HAP-1 (cell line): ENCODE measurements at regions not wholly inside any gene's neighbourhood (a gene's known extent, or its start where the extent isn't known, plus 50 kb on each side); places are given as distances from the start of the nearest gene placed in this dataset.
A peak's percentile ranks its signal among the peaks of the same experiment; 100 is the strongest.

Experiments
- DNase-seq, 2 experiments: peaks; one replicate each; pipeline ENCODE4 v3.0.0-alpha.2; 2016 to 2020; ENCODE audit warnings: low spot score in 2 of 2
- H3K27me3 ChIP-seq: fragments of 250-450 bp; sonication (Bioruptor Pico); 2 replicates; pipeline ENCODE4 v1.5.1; 2020; ENCODE audit warnings: low read depth, mild to moderate bottlenecking, moderate library complexity
- H3K36me3 ChIP-seq: fragments of 250-450 bp; sonication (Bioruptor Pico); replicated peaks from 2 replicates; pipeline ENCODE4 v1.5.1; 2020; ENCODE audit warnings: mild to moderate bottlenecking
- H3K4me1 ChIP-seq: fragments of 250-450 bp; sonication (Bioruptor Pico); 2 replicates; pipeline ENCODE4 v1.5.1; 2020; ENCODE audit warnings: mild to moderate bottlenecking
- H3K4me3 ChIP-seq: fragments of 250-450 bp; sonication (Bioruptor Pico); 2 replicates; pipeline ENCODE4 v1.5.1; 2020; ENCODE audit warnings: mild to moderate bottlenecking, moderate library complexity
- H3K9me3 ChIP-seq: fragments of 250-450 bp; sonication (Bioruptor Pico); 2 replicates; pipeline ENCODE4 v1.5.1; 2020; ENCODE audit warnings: mild to moderate bottlenecking, moderate library complexity
- in situ Hi-C: fragments of 300-500 bp; cut with MboI; formaldehyde crosslinking; loops from 3 replicates; pipeline ENCODE4 v1.14.3; 2020; ENCODE audit warnings: low sequenced_read_pairs, inconsistent platforms, mixed read lengths

- H3K9me3 ChIP-seq = no peaks in the 10 kb centered on the region
- DNase-seq = no peak
- H3K4me3 ChIP-seq = no peak overlapping the region
- peaks cover 6% of the 10 kb centered on the region; the same call in 1 of the 2 replicates for H3K4me1 ChIP-seq
- no peaks in the 10 kb centered on the region for H3K36me3 ChIP-seq
- in situ Hi-C loops = no loop called here
- peaks cover 4% of the 10 kb centered on the region; the same call in 1 of the 2 replicates for H3K27me3 ChIP-seq
These were observed 414.9 kb downstream of the ETNK1 start for GRCh38 chr12:23039834-23040233.

- Histone ChIP-seq H3K9me3 (no peaks in the 10 kb centered on the region), H3K4me3 (no peak overlapping the region), H3K4me1 (peaks cover 6% of the 10 kb centered on the region; the same call in 1 of the 2 replicates), H3K36me3 (no peaks in the 10 kb centered on the region), H3K27me3 (no peaks in the 10 kb centered on the region)
- in situ Hi-C loops = no loop called here
- DNase-seq = no peak
These were observed 416.8 kb downstream of the ETNK1 start for GRCh38 chr12:23041774-23042173.

GRCh38 chr12:23043646-23044045 is 418.7 kb downstream of the ETNK1 start:
- in situ Hi-C loops = no loop called here
- H3K4me3 ChIP-seq = no peak overlapping the region
- H3K4me1 ChIP-seq = peaks cover 6% of the 10 kb centered on the region; the same call in 1 of the 2 replicates
- no peaks in the 10 kb centered on the region for H3K9me3 ChIP-seq
- H3K36me3 ChIP-seq = no peaks in the 10 kb centered on the region
- DNase-seq = no peak
- H3K27me3 ChIP-seq = no peaks in the 10 kb centered on the region

- H3K9me3 ChIP-seq = no peaks in the 10 kb centered on the region
- DNase-seq = no peak
- H3K27me3 ChIP-seq = no peaks in the 10 kb centered on the region
- in situ Hi-C loops = no loop called here
- no peaks in the 10 kb centered on the region for H3K36me3 ChIP-seq
- H3K4me1 ChIP-seq = no peaks in the 10 kb centered on the region
- no peak overlapping the region for H3K4me3 ChIP-seq
These were observed 424.2 kb downstream of the ETNK1 start for GRCh38 chr12:23049180-23049579.

- in situ Hi-C loops = loop anchor here (10.0 to 25.0 kb wide), 2 partner anchors 193 to 350 kb away; no protein-coding TSS in a partner anchor
- Histone ChIP-seq H3K4me1 (no peaks in the 10 kb centered on the region), H3K9me3 (no peaks in the 10 kb centered on the region), H3K4me3 (no peak overlapping the region), H3K27me3 (no peaks in the 10 kb centered on the region), H3K36me3 (no peaks in the 10 kb centered on the region)
- peak; percentile 78 to 83 for DNase-seq
These were observed 430.0 kb downstream of the ETNK1 start for GRCh38 chr12:23055004-23055403.

GRCh38 chr12:23057571-23057970 is 432.6 kb downstream of the ETNK1 start:
- Histone ChIP-seq H3K4me3 (no peak overlapping the region), H3K4me1 (no peaks in the 10 kb centered on the region), H3K27me3 (no peaks in the 10 kb centered on the region), H3K36me3 (no peaks in the 10 kb centered on the region), H3K9me3 (no peaks in the 10 kb centered on the region)
- in situ Hi-C loops = loop anchor here (10.0 to 25.0 kb wide), 2 partner anchors 195 to 353 kb away; no protein-coding TSS in a partner anchor
- DNase-seq = no peak

- Histone ChIP-seq H3K4me3 (no peak overlapping the region), H3K27me3 (no peaks in the 10 kb centered on the region), H3K36me3 (no peaks in the 10 kb centered on the region), H3K4me1 (no peaks in the 10 kb centered on the region), H3K9me3 (no peaks in the 10 kb centered on the region)
- in situ Hi-C loops = loop anchor here (25.0 kb wide), 1 partner anchor 198 kb away; no protein-coding TSS in a partner anchor
- DNase-seq = no peak
These were observed 435.2 kb downstream of the ETNK1 start for GRCh38 chr12:23060161-23060560.

- no peaks in the 10 kb centered on the region for H3K36me3 ChIP-seq
- no peak overlapping the region for H3K4me3 ChIP-seq
- in situ Hi-C loops = loop anchor here (25.0 kb wide), 1 partner anchor 201 kb away; no protein-coding TSS in a partner anchor
These were observed 438.2 kb downstream of the ETNK1 start for GRCh38 chr12:23063206-23063605.

GRCh38 chr12:23066095-23066494 is 441.1 kb downstream of the ETNK1 start:
- DNase-seq = no peak
- Histone ChIP-seq H3K36me3 (no peaks in the 10 kb centered on the region), H3K4me1 (no peaks in the 10 kb centered on the region), H3K4me3 (no peak overlapping the region), H3K9me3 (no peaks in the 10 kb centered on the region), H3K27me3 (no peaks in the 10 kb centered on the region)
- in situ Hi-C loops = loop anchor here (25.0 kb wide), 1 partner anchor 204 kb away; no protein-coding TSS in a partner anchor

More at GRCh38 chr12:23063206-23063605, 438.2 kb downstream of the ETNK1 start:
- Histone ChIP-seq H3K27me3 (no peaks in the 10 kb centered on the region), H3K9me3 (no peaks in the 10 kb centered on the region), H3K4me1 (no peaks in the 10 kb centered on the region)
- no peak for DNase-seq

GRCh38 chr12:23083267-23083666 is 458.3 kb downstream of the ETNK1 start:
- Histone ChIP-seq H3K9me3 (no peaks in the 10 kb centered on the region), H3K4me1 (no peaks in the 10 kb centered on the region), H3K36me3 (no peaks in the 10 kb centered on the region), H3K27me3 (0 out of 2 replicates have a peak, but pooled peaks cover 3% of the 10 kb centered on the region), H3K4me3 (no peak overlapping the region)
- DNase-seq = no peak
- in situ Hi-C loops = no loop called here

GRCh38 chr12:23084236-23084995 is 459.4 kb downstream of the ETNK1 start:
- in situ Hi-C loops = no loop called here
- no peaks in the 10 kb centered on the region for H3K9me3 ChIP-seq
- no peak for DNase-seq

GRCh38 chr12:23088594-23088993 is 463.6 kb downstream of the ETNK1 start:
- Histone ChIP-seq H3K36me3 (no peaks in the 10 kb centered on the region), H3K27me3 (no peaks in the 10 kb centered on the region), H3K9me3 (no peaks in the 10 kb centered on the region), H3K4me1 (no peaks in the 10 kb centered on the region), H3K4me3 (no peak overlapping the region)
- in situ Hi-C loops = no loop called here
- DNase-seq = no peak

More at GRCh38 chr12:23084236-23084995, 459.4 kb downstream of the ETNK1 start:
- 0 out of 2 replicates have a peak, but pooled peaks cover 3% of the 10 kb centered on the region for H3K27me3 ChIP-seq
- no peaks in the 10 kb centered on the region for H3K4me1 ChIP-seq
- H3K4me3 ChIP-seq = no peak overlapping the region
- H3K36me3 ChIP-seq = no peaks in the 10 kb centered on the region

- Histone ChIP-seq H3K4me1 (peaks cover 5% of the 10 kb centered on the region), H3K4me3 (no peak overlapping the region), H3K27me3 (no peaks in the 10 kb centered on the region), H3K9me3 (no peaks in the 10 kb centered on the region), H3K36me3 (no peaks in the 10 kb centered on the region)
- in situ Hi-C loops = no loop called here
- no peak for DNase-seq
These were observed 468.5 kb downstream of the ETNK1 start for GRCh38 chr12:23093488-23093887.

- Histone ChIP-seq H3K27me3 (no peaks in the 10 kb centered on the region), H3K36me3 (no peaks in the 10 kb centered on the region), H3K9me3 (no peaks in the 10 kb centered on the region), H3K4me3 (no peak overlapping the region), H3K4me1 (peaks cover 19% of the 10 kb centered on the region)
- no peak for DNase-seq
- in situ Hi-C loops = no loop called here
These were observed 471.4 kb downstream of the ETNK1 start for GRCh38 chr12:23096321-23096720.
